ENCODE measurements at regions not wholly inside any gene's neighbourhood (a gene's known extent, or its start where the extent isn't known, plus 50 kb on each side); places are given as distances from the start of the nearest gene placed in this dataset.

GRCh38 chr12:125440399-125440798 is 375.2 kb downstream of the AACS start:
- DNase-seq, result no peak

GRCh38 chr12:125443341-125443740 is 378.1 kb downstream of the AACS start:
- DNase-seq, result no peak

- DNase-seq, result no peak
Observed at GRCh38 chr12:125451408-125451807, 386.2 kb downstream of the AACS start.

- no peak for DNase-seq
Observed at GRCh38 chr12:125453751-125454150, 388.5 kb downstream of the AACS start.

GRCh38 chr12:125454291-125454690 is 389.1 kb downstream of the AACS start:
- DNase-seq, result no peak

GRCh38 chr12:125454786-125455480 is 389.7 kb downstream of the AACS start:
- DNase-seq, result no peak

GRCh38 chr12:125455556-125455955 is 390.3 kb downstream of the AACS start:
- no peak for DNase-seq

GRCh38 chr12:125458552-125459268 is 393.5 kb downstream of the AACS start:
- DNase-seq, result no peak

GRCh38 chr12:125461831-125462230 is 396.6 kb downstream of the AACS start:
- no peak for DNase-seq

- DNase-seq, result no peak
Observed at GRCh38 chr12:125463386-125463785, 398.2 kb downstream of the AACS start.

GRCh38 chr12:125467363-125467762 is 402.1 kb downstream of the AACS start:
- DNase-seq, result no peak

GRCh38 chr12:125469683-125470082 is 404.4 kb downstream of the AACS start:
- no peak for DNase-seq

- DNase-seq, result no peak
Observed at GRCh38 chr12:125470838-125471783, 405.9 kb downstream of the AACS start.

- DNase-seq, result no peak
Observed at GRCh38 chr12:125473501-125473900, 408.3 kb downstream of the AACS start.

GRCh38 chr12:125487336-125487735 is 422.1 kb downstream of the AACS start:
- DNase-seq, result no peak

- no peak for DNase-seq
Observed at GRCh38 chr12:125491553-125491952, 426.3 kb downstream of the AACS start.

GRCh38 chr12:125492354-125493270 is 427.4 kb downstream of the AACS start:
- no peak for DNase-seq

GRCh38 chr12:125493704-125494308 is 428.6 kb downstream of the AACS start:
- no peak for DNase-seq

- no peak for DNase-seq
Observed at GRCh38 chr12:125503128-125503527, 437.9 kb downstream of the AACS start.

- no peak for DNase-seq
Observed at GRCh38 chr12:125509195-125509594, 444.0 kb downstream of the AACS start.

GRCh38 chr12:125512541-125513298 is 447.5 kb downstream of the AACS start:
- no peak for DNase-seq

All from DMS79 (cell line).